Jurkat, Clone E6-1 (cell line): ENCODE measurements at regions not wholly inside any gene's neighbourhood (a gene's known extent, or its start where the extent isn't known, plus 50 kb on each side); places are given as distances from the start of the nearest gene placed in this dataset.
"Not testable (repeated sequence)": the region's sequence is repeated elsewhere in the genome, so short reads cannot be mapped to it uniquely, and the experiment has no call there.

ENCODE experiments used
- DNase-seq: peaks from one replicate; pipeline ENCODE4 v3.0.0-alpha.2; 2011; ENCODE audit warnings: low read depth, low spot score
- H3K4me3 ChIP-seq: 2 replicates; pipeline ENCODE4 v1.5.1; 2011; ENCODE audit warnings: mild to moderate bottlenecking, low read length, control low read depth, moderate library complexity

DNA sequence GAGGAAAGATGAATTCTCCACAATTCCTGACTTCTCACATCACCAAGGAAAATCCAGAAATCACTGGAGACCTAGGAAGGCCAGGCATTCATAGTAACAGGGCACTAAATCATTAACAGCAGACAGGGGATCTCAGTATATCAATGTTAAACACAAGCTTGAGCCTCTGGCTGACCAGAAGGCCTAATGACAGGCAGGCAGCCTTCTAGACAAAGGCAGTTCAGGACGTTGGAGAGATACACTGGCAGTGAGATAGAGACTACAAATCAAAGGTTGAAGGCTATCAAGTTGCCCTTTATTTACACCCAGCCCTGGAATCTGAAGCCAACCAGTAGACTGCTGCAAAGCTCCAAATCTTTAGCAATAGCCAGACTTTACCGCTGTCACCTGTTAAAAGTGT lies 422.8 kb upstream of the CCL2 start:
- DNase-seq: no peak
- H3K4me3 ChIP-seq: no peak overlapping the region

- no peak overlapping the region for H3K4me3 ChIP-seq
- DNase-seq: no peak
These were observed 417.8 kb upstream of the CCL2 start for GRCh38 chr17:33837281-33837680.

GRCh38 chr17:33838281-33838680 lies 416.8 kb upstream of the CCL2 start:
- H3K4me3 ChIP-seq: no peak overlapping the region
- DNase-seq: no peak

DNA sequence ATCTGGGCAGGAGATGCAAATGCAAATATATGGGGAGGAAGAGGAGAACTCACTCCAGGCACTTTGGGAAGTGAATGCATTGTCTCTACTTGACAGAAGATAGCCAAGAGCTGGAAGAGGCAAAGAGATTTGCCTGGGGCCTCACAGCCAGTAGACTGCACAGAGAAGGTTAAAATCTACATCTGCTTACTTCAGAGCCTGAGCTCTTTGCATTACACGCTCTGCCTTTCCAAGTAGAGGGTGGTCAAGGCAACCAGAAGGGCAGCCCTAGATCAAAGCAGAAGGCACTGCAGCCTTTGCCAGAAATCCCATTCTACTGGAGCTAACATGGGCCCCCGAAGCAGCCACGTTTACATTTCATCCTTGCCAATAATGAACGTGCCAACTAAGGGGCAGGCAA lies 407.2 kb upstream of the CCL2 start:
- DNase-seq: no peak
- H3K4me3 ChIP-seq: no peak overlapping the region

GRCh38 chr17:33848433-33848832 lies 406.7 kb upstream of the CCL2 start:
- H3K4me3 ChIP-seq: no peak overlapping the region
- DNase-seq: no peak

- DNase-seq: no peak
- no peak overlapping the region for H3K4me3 ChIP-seq
These were observed 400.5 kb upstream of the CCL2 start for GRCh38 chr17:33854596-33854995.

- DNase-seq: no peak
- no peak overlapping the region for H3K4me3 ChIP-seq
These were observed 397.0 kb upstream of the CCL2 start for GRCh38 chr17:33858121-33858520.

DNA sequence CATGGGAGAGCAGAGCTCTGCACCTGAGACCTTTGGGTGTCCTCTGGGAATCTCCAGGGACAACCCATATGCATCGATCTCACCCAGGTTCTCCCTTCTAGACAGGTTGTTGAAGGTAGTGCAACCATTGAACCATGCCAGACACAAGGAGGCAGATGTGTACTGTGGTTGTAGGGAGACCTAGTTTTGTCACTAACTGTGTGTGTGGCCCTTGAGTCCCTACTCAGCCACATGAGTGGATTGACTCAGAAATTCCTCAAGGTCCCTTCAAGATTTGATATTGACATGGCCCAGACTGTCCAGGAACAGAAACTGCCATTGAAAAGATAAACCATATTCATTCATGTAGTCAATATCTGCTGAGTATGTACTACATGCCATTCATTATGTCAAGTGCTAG lies 396.4 kb upstream of the CCL2 start:
- DNase-seq: peak; percentile 1

DNA sequence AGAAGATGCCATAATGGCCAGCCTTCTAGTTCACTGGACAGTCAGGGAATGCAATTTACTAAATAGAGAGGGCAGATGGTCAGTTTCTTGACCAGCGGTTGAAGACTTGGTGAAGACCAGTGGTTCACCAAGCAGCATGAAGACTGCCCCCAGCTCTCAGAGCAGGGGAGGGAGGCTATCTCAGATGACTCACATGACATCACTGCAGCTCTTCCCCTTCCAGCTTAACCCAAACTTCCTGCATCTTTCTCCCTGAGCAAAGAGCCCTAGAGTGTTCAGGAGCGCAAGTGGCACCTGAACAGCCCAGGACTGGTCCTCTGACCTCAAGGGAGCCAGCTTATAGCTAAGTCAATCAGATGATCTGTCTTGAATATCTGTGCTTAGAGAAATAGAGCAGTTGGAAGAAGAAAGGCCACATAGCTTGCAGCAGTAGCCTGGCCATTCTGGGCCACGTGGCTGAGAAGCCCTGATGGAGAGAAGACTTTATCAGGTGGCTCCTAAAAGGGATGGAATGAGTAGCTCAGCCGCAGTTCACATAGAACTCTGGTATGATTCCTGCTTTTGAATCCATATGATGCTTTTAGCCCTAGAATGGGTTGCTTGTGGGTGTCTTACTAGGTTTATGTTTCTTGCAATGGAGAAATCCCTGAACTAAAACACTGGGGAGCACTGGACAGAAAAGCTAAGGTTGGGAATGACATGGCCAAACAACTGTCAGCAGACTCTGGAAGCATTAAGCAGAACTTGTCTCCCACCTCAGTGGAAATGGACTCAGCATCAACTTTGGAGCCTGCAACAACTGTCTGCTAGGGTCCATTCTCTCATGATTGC lies 392.1 kb upstream of the CCL2 start:
- DNase-seq: no peak
- H3K4me3 ChIP-seq: no peak overlapping the region

More for the DNA sequence above, 396.4 kb upstream of the CCL2 start:
- no peak overlapping the region for H3K4me3 ChIP-seq

GRCh38 chr17:33864758-33865229 lies 390.3 kb upstream of the CCL2 start:
- DNase-seq: no peak

DNA sequence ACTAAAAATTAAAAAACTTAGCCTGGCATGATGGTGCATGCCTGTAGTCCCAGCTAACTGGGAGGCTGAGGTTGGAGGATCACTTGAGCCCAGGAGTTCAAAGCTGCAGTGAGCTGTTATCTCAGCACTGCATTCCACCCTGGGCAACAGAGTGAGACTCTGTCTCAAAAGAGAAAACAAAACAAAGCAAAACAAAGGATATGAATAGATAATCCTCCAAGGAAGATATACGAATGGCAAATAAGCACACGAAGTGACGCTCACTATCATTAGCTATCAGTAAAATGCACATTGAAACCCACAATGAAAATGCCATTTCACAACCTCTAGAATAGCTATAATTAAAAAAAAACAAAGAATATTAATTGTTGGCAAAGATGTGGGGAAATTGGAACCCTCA lies 386.2 kb upstream of the CCL2 start:
- H3K4me3 ChIP-seq: no peak overlapping the region

More at GRCh38 chr17:33864758-33865229, 390.3 kb upstream of the CCL2 start:
- no peak overlapping the region for H3K4me3 ChIP-seq

GRCh38 chr17:33870936-33871335 lies 384.1 kb upstream of the CCL2 start:
- H3K4me3 ChIP-seq: no peak overlapping the region
- DNase-seq: no peak

More for the DNA sequence above, 386.2 kb upstream of the CCL2 start:
- DNase-seq: no peak

DNA sequence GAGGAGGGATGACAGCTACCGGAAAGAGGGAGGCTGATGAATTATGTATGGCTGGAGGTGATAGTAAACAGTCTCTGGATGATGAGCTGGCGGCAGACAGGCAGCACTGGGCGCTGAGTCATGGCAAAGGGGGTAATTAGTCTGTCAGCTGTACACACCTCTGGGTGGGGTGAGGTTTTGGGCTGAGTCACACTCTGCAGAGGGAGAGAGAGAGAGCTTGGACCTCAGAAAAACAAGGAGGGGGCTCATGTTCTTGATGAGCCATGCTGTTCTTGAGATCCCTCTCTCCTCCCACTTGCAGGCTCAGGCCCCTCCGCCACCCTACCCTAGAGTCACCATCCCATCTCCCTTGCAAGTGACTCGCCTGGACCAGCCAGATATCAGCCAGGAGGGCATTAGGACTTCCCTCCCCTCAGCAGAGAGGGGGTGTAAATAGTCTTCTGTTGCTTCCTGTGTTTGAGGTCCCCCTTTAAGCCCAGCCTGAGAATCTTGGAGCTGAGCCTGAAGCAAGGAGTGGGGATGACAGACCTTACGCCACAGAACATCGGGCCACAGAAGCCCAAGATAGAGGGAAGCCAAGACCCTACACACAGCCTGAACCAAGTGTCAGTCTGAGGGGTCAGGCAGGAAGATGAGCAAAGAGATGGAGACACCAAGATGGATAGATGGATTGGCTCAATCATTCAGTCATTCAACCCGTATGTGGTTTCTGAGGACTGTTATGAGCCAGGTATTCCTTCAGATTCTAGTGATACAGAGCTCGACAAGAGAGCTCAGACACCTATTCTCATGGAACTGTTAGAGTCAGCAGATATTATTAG lies 383.2 kb upstream of the CCL2 start:
- H3K4me3 ChIP-seq: no peak overlapping the region

DNA sequence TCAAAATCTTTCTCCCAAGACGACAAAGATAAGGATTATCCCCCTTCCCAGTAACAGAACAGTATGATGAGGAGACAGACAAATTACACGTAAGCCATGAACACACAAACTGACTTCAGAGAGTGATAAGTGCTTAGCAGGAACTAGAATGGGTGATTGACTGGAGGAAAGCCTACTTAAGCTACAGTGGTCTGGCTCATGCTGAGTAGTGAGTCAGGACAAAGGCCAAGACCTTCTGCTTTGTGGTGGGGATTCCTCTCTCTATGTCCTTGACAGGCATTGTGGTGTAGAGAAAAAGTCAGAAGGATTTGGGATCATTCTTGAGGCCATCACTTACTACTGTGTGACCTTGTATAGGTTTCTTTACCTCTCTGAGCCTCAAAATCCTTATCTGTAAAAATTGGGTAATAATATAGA lies 381.9 kb upstream of the CCL2 start:
- DNase-seq: no peak
- H3K4me3 ChIP-seq: no peak overlapping the region

More for the DNA sequence above, 383.2 kb upstream of the CCL2 start:
- DNase-seq: no peak

GRCh38 chr17:33874617-33875060 lies 380.4 kb upstream of the CCL2 start:
- DNase-seq: no peak
- H3K4me3 ChIP-seq: no peak overlapping the region

DNA sequence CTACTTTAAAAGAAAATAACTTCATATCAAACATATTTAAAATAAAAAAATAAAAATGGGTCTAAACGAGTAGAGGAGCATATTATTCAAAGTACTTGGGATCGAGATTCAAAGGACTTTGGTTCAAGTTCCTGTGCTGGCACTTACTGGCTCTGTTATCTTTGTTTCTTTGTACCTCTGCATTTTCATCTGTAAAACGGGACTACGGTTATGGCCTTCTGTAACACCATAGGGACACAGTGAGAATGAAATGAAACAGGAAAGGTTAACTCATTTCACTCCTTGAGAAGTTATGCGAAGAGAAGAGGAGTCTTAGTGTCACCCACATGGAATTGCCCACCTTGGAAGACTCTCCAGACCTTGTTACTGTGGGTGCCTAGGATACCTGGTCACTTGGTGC lies 379.1 kb upstream of the CCL2 start:
- no peak overlapping the region for H3K4me3 ChIP-seq
- no peak for DNase-seq

- H3K4me3 ChIP-seq, DNase-seq: not testable (repeated sequence)
These were observed 372.8 kb upstream of the CCL2 start for GRCh38 chr17:33882273-33882672.

GRCh38 chr17:33882677-33883076 lies 372.4 kb upstream of the CCL2 start:
- not testable (repeated sequence) for H3K4me3 ChIP-seq, DNase-seq

GRCh38 chr17:33888455-33888854 lies 366.6 kb upstream of the CCL2 start:
- DNase-seq: no peak
- no peak overlapping the region for H3K4me3 ChIP-seq

DNA sequence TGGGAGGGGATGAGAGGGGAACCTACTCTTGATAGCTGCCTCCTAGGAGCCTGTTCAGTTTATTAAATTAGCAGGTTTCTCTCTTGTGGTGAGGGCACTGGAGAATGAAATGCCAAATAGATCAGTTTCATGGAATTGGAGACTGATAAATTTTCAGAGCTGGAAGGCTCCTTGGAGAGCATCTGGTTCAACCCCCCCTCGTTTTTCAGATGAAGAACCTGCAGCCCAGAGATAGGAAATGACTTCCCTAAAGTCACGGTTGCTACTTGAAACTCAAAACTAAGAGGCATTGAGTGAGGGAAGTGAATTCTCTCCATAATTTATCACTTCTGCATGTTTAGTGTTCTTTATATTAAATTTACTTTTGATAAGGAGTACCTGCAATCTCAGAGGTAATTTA lies 366.0 kb upstream of the CCL2 start:
- no peak overlapping the region for H3K4me3 ChIP-seq
- DNase-seq: no peak
